SK-N-SH (cell line): ENCODE measurements at regions not wholly inside any gene's neighbourhood (a gene's known extent, or its start where the extent isn't known, plus 50 kb on each side); places are given as distances from the start of the nearest gene placed in this dataset.

Experiments
- CTCF ChIA-PET: fragments of 300-600, 350-600 bp; formaldehyde crosslinking; extraction: SDS; loops from one replicate; lab custom pipeline; 2021; lab: Yijun Ruan, JAX
- POLR2A ChIA-PET: fragments of 350-600 bp; sonication (Branson Sonifier 250); formaldehyde crosslinking; extraction: SDS; loops from one replicate; lab custom pipeline; 2020; ENCODE audit warnings: antibody characterized with exemption, inconsistent platforms; lab: Yijun Ruan, JAX
- DNase-seq: peaks from one replicate; pipeline ENCODE4 v3.0.0; 2012
- H2AFZ ChIP-seq: fragments of 200-600 bp; sonication (generic); 2 replicates; pipeline ENCODE4 v1.8.1; 2016; ENCODE audit warnings: antibody characterized with exemption, mild to moderate bottlenecking, low read depth
- H3F3A ChIP-seq: fragments of 200-600 bp; sonication (generic); replicated peaks from 2 replicates; pipeline ENCODE3; 2016; ENCODE audit warnings: antibody characterized with exemption, mild to moderate bottlenecking; ENCODE audit not compliant: insufficient read depth
- H3K27ac ChIP-seq, 2 experiments: fragments of 200-500 bp in 1 of 2; fragments of 200-600 bp in 1 of 2; sonication (Bioruptor generic) in 1 of 2; sonication (generic), shearing (Covaris generic) in 1 of 2; 2 replicates each; pipeline versions ENCODE4 v1.5.1 to v1.6.1; 2014 to 2016; ENCODE audit warnings: low read depth in 2 of 2, inconsistent platforms in 1 of 2, low read length in 1 of 2, mild to moderate bottlenecking in 1 of 2, mixed read lengths in 1 of 2
- H3K27me3 ChIP-seq: fragments of 200-600 bp; sonication (generic), shearing (Covaris generic); 2 replicates; pipeline ENCODE4 v1.6.1; 2016; ENCODE audit warnings: mixed run types; ENCODE audit not compliant: insufficient read depth
- H3K36me3 ChIP-seq, 2 experiments: fragments of 200-500 bp in 1 of 2; fragments of 200-600 bp in 1 of 2; sonication (Bioruptor generic) in 1 of 2; sonication (generic) in 1 of 2; replicated peaks in 1 of 2; 2 replicates each; pipeline versions ENCODE3 to v1.5.1; 2014 to 2016; ENCODE audit warnings: low read length in 1 of 2, mild to moderate bottlenecking in 1 of 2; ENCODE audit not compliant: insufficient read depth in 2 of 2, control insufficient read depth in 1 of 2
- H3K4me1 ChIP-seq, 2 experiments: fragments of 200-500 bp in 1 of 2; fragments of 200-600 bp in 1 of 2; sonication (Bioruptor generic) in 1 of 2; sonication (generic), shearing (Covaris generic) in 1 of 2; 2 replicates each; pipeline versions ENCODE4 v1.5.1 to v1.6.1; 2014 to 2016; ENCODE audit warnings: low read depth in 1 of 2, low read length in 1 of 2, mixed run types in 1 of 2; ENCODE audit not compliant: insufficient read depth in 2 of 2, control insufficient read depth in 1 of 2
- H3K4me2 ChIP-seq: fragments of 200-600 bp; sonication (generic), shearing (Covaris generic); 2 replicates; pipeline ENCODE4 v1.6.1; 2017; ENCODE audit warnings: mixed run types
- H3K4me3 ChIP-seq, 2 experiments: fragments of 200-500 bp in 1 of 2; fragments of 200-600 bp in 1 of 2; sonication (Bioruptor generic) in 1 of 2; sonication (generic), shearing (Covaris generic) in 1 of 2; 2 replicates each; pipeline versions ENCODE4 v1.5.1 to v1.8.1; 2014 to 2016; ENCODE audit warnings: low read depth in 2 of 2, inconsistent platforms in 1 of 2, low read length in 1 of 2, mild to moderate bottlenecking in 1 of 2, mixed read lengths in 1 of 2, moderate library complexity in 1 of 2
- H3K79me2 ChIP-seq: fragments of 200-600 bp; sonication (generic); 2 replicates; pipeline ENCODE4 v1.8.1; 2017; ENCODE audit warnings: mild to moderate bottlenecking; ENCODE audit not compliant: insufficient read depth
- H3K9ac ChIP-seq: fragments of 200-600 bp; sonication (generic); 2 replicates; pipeline ENCODE4 v1.6.1; 2017; ENCODE audit warnings: mixed run types
- H3K9me2 ChIP-seq: fragments of 200-600 bp; sonication (generic); 2 replicates; pipeline ENCODE4 v1.6.1; 2017; ENCODE audit warnings: mixed run types
- H3K9me3 ChIP-seq: fragments of 200-600 bp; sonication (generic); 2 replicates; pipeline ENCODE4 v1.6.1; 2017; ENCODE audit warnings: mixed run types, mild to moderate bottlenecking, moderate library complexity
- H4K20me1 ChIP-seq: fragments of 200-600 bp; sonication (generic); 2 replicates; pipeline ENCODE4 v1.6.1; 2017; ENCODE audit warnings: mild to moderate bottlenecking, mixed run types; ENCODE audit not compliant: insufficient read depth
- ELF1 ChIP-seq: IDR thresholded peaks from 2 replicates; pipeline ENCODE4 v1.4.0; 2012
- EP300 ChIP-seq, 2 experiments: IDR thresholded peaks; 2 replicates each; pipeline versions ENCODE4 v1.4.0 to v1.6.1; 2012; ENCODE audit warnings: borderline replicate concordance in 1 of 2, low read depth in 1 of 2, low read length in 1 of 2
- EZH2phosphoT487 ChIP-seq: fragments of 200-600 bp; sonication (generic); IDR thresholded peaks from 2 replicates; pipeline ENCODE4 v1.6.1; 2017; ENCODE audit warnings: low read depth, mixed run types, mild to moderate bottlenecking, antibody characterized with exemption, moderate library complexity, borderline replicate concordance
- FOXM1 ChIP-seq: IDR thresholded peaks from 2 replicates; pipeline ENCODE4 v1.4.0; 2012; ENCODE audit warnings: low read depth, mild to moderate bottlenecking
- GATA2 ChIP-seq: sonication (generic); formaldehyde crosslinking; IDR thresholded peaks from 2 replicates; pipeline ENCODE4 v1.5.0; 2020; ENCODE audit warnings: mild to moderate bottlenecking, missing genetic modification reagents
- IRF3 ChIP-seq: fragments of 150-350 bp; IDR thresholded peaks from 2 replicates; pipeline ENCODE4 v1.6.1; 2016; ENCODE audit warnings: mild to moderate bottlenecking, low read depth, low read length
- MAX ChIP-seq: IDR thresholded peaks from 2 replicates; pipeline ENCODE4 v1.4.0; 2012; ENCODE audit warnings: low read depth
- MEF2A ChIP-seq: IDR thresholded peaks from 2 replicates; pipeline ENCODE4 v1.4.0; 2012; ENCODE audit warnings: low read depth, borderline replicate concordance
- NRF1 ChIP-seq: IDR thresholded peaks from 2 replicates; pipeline ENCODE4 v1.6.1; 2012; ENCODE audit warnings: low read depth, mild to moderate bottlenecking, low read length
- PBX3 ChIP-seq: IDR thresholded peaks from 2 replicates; pipeline ENCODE4; 2012
- POLR2AphosphoS5 ChIP-seq: IDR thresholded peaks from 2 replicates; pipeline ENCODE4 v1.6.1; 2012; ENCODE audit warnings: low read depth, low read length
- RAD21 ChIP-seq: IDR thresholded peaks from 2 replicates; pipeline ENCODE4 v1.6.1; 2012; ENCODE audit warnings: mild to moderate bottlenecking, low read length
- RCOR1 ChIP-seq: fragments of 150-350 bp; IDR thresholded peaks from 2 replicates; pipeline ENCODE4 v1.6.1; 2017; ENCODE audit warnings: antibody characterized with exemption, low read length
- SMC3 ChIP-seq: IDR thresholded peaks from 2 replicates; pipeline ENCODE4 v1.6.1; 2012; ENCODE audit warnings: low read depth, low read length, improper control_type of control experiment
- USF1 ChIP-seq: IDR thresholded peaks from 2 replicates; pipeline ENCODE4 v1.4.0; 2012; ENCODE audit warnings: low read depth, borderline replicate concordance
- USF2 ChIP-seq: fragments of 150-350 bp; IDR thresholded peaks from 2 replicates; pipeline ENCODE4 v1.6.1; 2017; ENCODE audit warnings: antibody characterized with exemption, low read length, low read depth, borderline replicate concordance
- YY1 ChIP-seq: IDR thresholded peaks from 2 replicates; pipeline ENCODE4 v1.4.0; 2012; ENCODE audit warnings: low read depth, mild to moderate bottlenecking
- WGBS: methylation state at CpG from one replicate; pipeline ENCODE4 v1.1.6; 2017; ENCODE audit warnings: low lambda C conversion rate; 5-methylcytosine and 5-hydroxymethylcytosine counted together

GRCh38 chr1:81264976-81265375, 535.8 kb upstream of the ADGRL2 start:
- ChIA-PET POLR2A (no interaction called here), CTCF (interaction anchor here (0.8 kb wide), 1 partner anchor 110 kb away, joined by 4 read pairs; no protein-coding TSS in a partner anchor)
- Histone ChIP-seq H3K4me1 (peaks cover 2 to 18% of the 10 kb centered on the region in 2 experiments; a peak in 2 of 4 replicates), H3K9ac (no peak overlapping the region), H3K4me2 (no peak overlapping the region), H3K9me3 (no peaks in the 10 kb centered on the region), H3K27me3 (no peaks in the 10 kb centered on the region), H3K79me2 (no peaks in the 10 kb centered on the region), H3F3A (no peaks in the 10 kb centered on the region), H3K9me2 (no peaks in the 10 kb centered on the region), H3K27ac (no peak overlapping the region), H3K36me3 (no peaks in the 10 kb centered on the region), H2AFZ (no peak overlapping the region; the same call in 1 of the 2 replicates), H3K4me3 (no peak overlapping the region), H4K20me1 (no peaks in the 10 kb centered on the region)
- 82% methylated on average over 3 of the region's 3 CpGs for WGBS
- no peak for DNase-seq
- no peak for TF ChIP-seq USF2
- no peak for TF ChIP-seq SMC3
- no peak for TF ChIP-seq FOXM1
- no peak for TF ChIP-seq POLR2AphosphoS5
- no peak for TF ChIP-seq USF1
- no peak for TF ChIP-seq RAD21
- no peak for TF ChIP-seq PBX3
- no peak for TF ChIP-seq ELF1
- TF ChIP-seq EP300 (IDR thresholded peaks at IDR 0.05; ENCODE audit: borderline replicate concordance in 1 of 2, low read depth in 1 of 2, low read length in 1 of 2): no peak
- TF ChIP-seq EZH2phosphoT487: no peak
- TF ChIP-seq YY1: no peak

- Histone ChIP-seq H4K20me1 (no peaks in the 10 kb centered on the region), H3K4me2 (no peak overlapping the region), H3K79me2 (no peaks in the 10 kb centered on the region), H3K27me3 (no peaks in the 10 kb centered on the region), H3K36me3 (no peaks in the 10 kb centered on the region), H3K27ac (no peak overlapping the region), H3K9me2 (no peaks in the 10 kb centered on the region), H3K4me3 (no peak overlapping the region), H3K9me3 (no peaks in the 10 kb centered on the region), H2AFZ (no peak overlapping the region), H3K9ac (no peak overlapping the region), H3F3A (no peaks in the 10 kb centered on the region), H3K4me1 (no peaks in the 10 kb centered on the region)
- DNase-seq: no peak
- ChIA-PET POLR2A (no interaction called here), CTCF (interaction anchor here (0.6 kb wide), 1 partner anchor 256 kb away, joined by 3 read pairs; no protein-coding TSS in a partner anchor)
- TF ChIP-seq NRF1 (no peak), MEF2A (no peak), FOXM1 (no peak), IRF3 (no peak), GATA2 (CRISPR knock-in tag) (no peak), MAX (no peak), RCOR1 (no peak)
- WGBS: 82% methylated on average over 6 of the region's 6 CpGs
These were observed 540.9 kb upstream of the ADGRL2 start for GRCh38 chr1:81259625-81260411.
